ENCODE measurements at regions not wholly inside any gene's neighbourhood (a gene's known extent, or its start where the extent isn't known, plus 50 kb on each side); places are given as distances from the start of the nearest gene placed in this dataset.

GRCh38 chr5:23825196-23825595 is 317.8 kb downstream of the PRDM9 start:
- intact Hi-C loops (cut with DNase I; ENCODE audit: low total_unique reads) = no loop called here
- 92 to 96% methylated on average over 5 of the region's 5 CpGs for WGBS, 2 donors
- H3K4me3 ChIP-seq = no peak overlapping the region
- H3K27me3 ChIP-seq = no peaks in the 10 kb centered on the region
- H3K4me1 ChIP-seq = no peaks in the 10 kb centered on the region
- H3K27ac ChIP-seq = no peak overlapping the region
- no peaks in the 10 kb centered on the region for H3K9me3 ChIP-seq
- no peak for TF ChIP-seq CTCF (IDR thresholded peaks at IDR 0.05)
- TF ChIP-seq POLR2A (IDR thresholded peaks at IDR 0.05) = no peak
- no peak for DNase-seq
- H3K36me3 ChIP-seq (ENCODE audit: low read depth, missing control alignments) = no peaks in the 10 kb centered on the region

- no peaks in the 10 kb centered on the region for H3K36me3 ChIP-seq (ENCODE audit: low read depth, missing control alignments)
- no peak overlapping the region for H3K27ac ChIP-seq
- no peak for TF ChIP-seq CTCF (IDR thresholded peaks at IDR 0.05)
- TF ChIP-seq POLR2A (IDR thresholded peaks at IDR 0.05) = no peak
- no peaks in the 10 kb centered on the region for H3K27me3 ChIP-seq
- no peaks in the 10 kb centered on the region for H3K4me1 ChIP-seq
- H3K9me3 ChIP-seq = no peaks in the 10 kb centered on the region
- DNase-seq = no peak
- no peak overlapping the region for H3K4me3 ChIP-seq
- intact Hi-C loops (cut with DNase I; ENCODE audit: low total_unique reads) = no loop called here
Observed at GRCh38 chr5:23840083-23840482, 332.7 kb downstream of the PRDM9 start.

GRCh38 chr5:23864786-23865185 is 357.4 kb downstream of the PRDM9 start:
- no peaks in the 10 kb centered on the region for H3K36me3 ChIP-seq (ENCODE audit: low read depth, missing control alignments)
- no peaks in the 10 kb centered on the region for H3K27me3 ChIP-seq
- intact Hi-C loops (cut with DNase I; ENCODE audit: low total_unique reads) = no loop called here
- H3K9me3 ChIP-seq = no peaks in the 10 kb centered on the region
- H3K27ac ChIP-seq = no peak overlapping the region
- H3K4me1 ChIP-seq = no peaks in the 10 kb centered on the region
- no peak overlapping the region for H3K4me3 ChIP-seq
- DNase-seq = no peak
- no peak for TF ChIP-seq POLR2A (IDR thresholded peaks at IDR 0.05)
- TF ChIP-seq CTCF (IDR thresholded peaks at IDR 0.05) = no peak
- 75 to 77% methylated on average over 5 of the region's 5 CpGs for WGBS, 2 donors

GRCh38 chr5:23877847-23878246 is 370.4 kb downstream of the PRDM9 start:
- H3K4me1 ChIP-seq = no peaks in the 10 kb centered on the region
- WGBS, 2 donors = 94 to 95% methylated on average over 3 of the region's 3 CpGs
- no peaks in the 10 kb centered on the region for H3K9me3 ChIP-seq
- DNase-seq = no peak
- intact Hi-C loops (cut with DNase I; ENCODE audit: low total_unique reads) = no loop called here
- no peaks in the 10 kb centered on the region for H3K27me3 ChIP-seq
- H3K4me3 ChIP-seq = no peak overlapping the region
- no peaks in the 10 kb centered on the region for H3K36me3 ChIP-seq (ENCODE audit: low read depth, missing control alignments)
- no peak for TF ChIP-seq POLR2A (IDR thresholded peaks at IDR 0.05)
- no peak for TF ChIP-seq CTCF (IDR thresholded peaks at IDR 0.05)
- no peak overlapping the region for H3K27ac ChIP-seq

- H3K36me3 ChIP-seq (ENCODE audit: low read depth, missing control alignments) = no peaks in the 10 kb centered on the region
- intact Hi-C loops (cut with DNase I; ENCODE audit: low total_unique reads) = no loop called here
- no peaks in the 10 kb centered on the region for H3K27me3 ChIP-seq
- no peaks in the 10 kb centered on the region for H3K9me3 ChIP-seq
- no peak overlapping the region for H3K27ac ChIP-seq
- 74 to 87% methylated on average over 4 of the region's 4 CpGs for WGBS, 2 donors
- no peak overlapping the region for H3K4me3 ChIP-seq
- no peaks in the 10 kb centered on the region for H3K4me1 ChIP-seq
- no peak for TF ChIP-seq POLR2A (IDR thresholded peaks at IDR 0.05)
- no peak for TF ChIP-seq CTCF (IDR thresholded peaks at IDR 0.05)
- no peak for DNase-seq
Observed at GRCh38 chr5:23884405-23885031, 377.1 kb downstream of the PRDM9 start.
